ENCODE measurements at regions not wholly inside any gene's neighbourhood (a gene's known extent, or its start where the extent isn't known, plus 50 kb on each side); places are given as distances from the start of the nearest gene placed in this dataset.

- no peak for DNase-seq
These were observed 52.1 kb upstream of the TLE3 start for GRCh38 chr15:70149667-70150404.

- no peak for DNase-seq
These were observed 50.1 kb upstream of the TLE3 start for GRCh38 chr15:70147778-70148177.

Measured in T1000 (cell line).